ENCODE measurements at regions not wholly inside any gene's neighbourhood (a gene's known extent, or its start where the extent isn't known, plus 50 kb on each side); places are given as distances from the start of the nearest gene placed in this dataset.
"Not testable (repeated sequence)": the region's sequence is repeated elsewhere in the genome, so short reads cannot be mapped to it uniquely, and the experiment has no call there.

DNA sequence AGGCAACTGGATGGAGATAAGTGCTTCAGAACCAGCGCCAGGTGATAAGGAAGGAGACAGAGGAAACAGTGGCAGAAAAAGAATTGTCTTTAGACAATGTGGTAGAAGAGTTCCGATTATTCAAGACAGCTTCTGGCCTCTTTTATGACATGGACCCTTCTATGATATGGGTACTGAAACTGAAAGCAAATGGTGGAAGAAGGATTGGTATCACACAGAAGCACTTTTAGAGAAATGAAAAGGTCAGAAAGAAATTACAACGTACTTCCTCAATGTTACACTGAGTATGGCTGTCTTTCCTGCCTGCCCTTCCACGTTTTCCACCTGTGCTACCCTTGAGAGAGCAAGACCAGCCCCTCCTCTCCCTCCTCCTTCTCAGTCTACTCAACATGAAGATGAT lies 959.3 kb downstream of the DNAH5 start:
- CTCF ChIA-PET = no interaction called here
- no peaks in the 10 kb centered on the region for H3K4me1 Mint-ChIP-seq
- H3K4me3 Mint-ChIP-seq = no peak overlapping the region
- no peak for DNase-seq
- H3K27me3 Mint-ChIP-seq = no peaks in the 10 kb centered on the region
- H3K36me3 Mint-ChIP-seq = no peaks in the 10 kb centered on the region
- no peak overlapping the region for H3K27ac Mint-ChIP-seq
- H3K9me3 Mint-ChIP-seq = peaks cover 16% of the 10 kb centered on the region

DNA sequence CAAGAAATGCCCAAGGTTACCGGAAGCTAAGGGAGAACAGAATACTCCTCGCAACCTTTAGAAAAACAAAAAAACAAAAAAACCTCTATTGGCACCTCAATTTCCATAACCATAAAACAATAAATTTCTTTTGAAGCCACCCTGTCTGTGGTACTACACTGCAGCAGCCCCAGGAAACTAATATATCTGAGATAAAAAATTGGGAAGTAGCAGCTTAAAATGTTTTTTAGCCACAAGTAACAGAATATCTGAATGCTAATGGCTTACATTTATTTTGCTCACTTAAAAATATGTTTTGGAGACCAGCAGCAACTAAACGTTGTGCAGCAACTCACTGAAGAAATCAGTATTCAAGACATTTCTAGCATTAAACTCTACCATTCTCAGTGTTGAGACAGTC lies 969.6 kb downstream of the DNAH5 start:
- Mint-ChIP-seq H3K36me3 (no peaks in the 10 kb centered on the region), H3K27me3 (no peaks in the 10 kb centered on the region), H3K9me3 (peaks cover 8% of the 10 kb centered on the region), H3K4me3 (no peak overlapping the region), H3K4me1 (no peaks in the 10 kb centered on the region), H3K27ac (no peak overlapping the region)
- DNase-seq = no peak
- CTCF ChIA-PET = no interaction called here

DNA sequence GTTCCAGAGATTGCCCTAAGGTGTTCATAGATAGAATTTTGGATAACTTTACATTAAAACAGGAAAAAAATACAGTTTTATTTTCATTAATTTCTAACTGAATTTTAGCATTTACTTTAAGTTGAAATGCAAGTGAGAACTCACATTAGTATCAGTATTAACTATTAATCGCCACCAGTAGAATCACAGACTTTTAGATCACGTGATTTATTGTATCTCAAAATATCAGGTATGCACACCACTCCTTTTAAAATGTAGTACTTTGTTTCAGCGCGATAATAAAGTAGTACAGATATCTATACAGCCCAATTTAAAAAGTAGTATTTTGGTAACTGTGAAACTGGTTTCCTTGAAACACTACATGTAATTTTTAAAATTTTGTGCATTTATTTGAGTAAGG lies 978.7 kb downstream of the DNAH5 start:
- H3K27me3 Mint-ChIP-seq = no peaks in the 10 kb centered on the region
- DNase-seq = no peak
- H3K36me3 Mint-ChIP-seq = no peaks in the 10 kb centered on the region
- CTCF ChIA-PET = no interaction called here
- H3K27ac Mint-ChIP-seq = no peak overlapping the region
- no peak overlapping the region for H3K4me3 Mint-ChIP-seq
- H3K4me1 Mint-ChIP-seq = no peaks in the 10 kb centered on the region
- H3K9me3 Mint-ChIP-seq = peaks cover 15% of the 10 kb centered on the region

DNA sequence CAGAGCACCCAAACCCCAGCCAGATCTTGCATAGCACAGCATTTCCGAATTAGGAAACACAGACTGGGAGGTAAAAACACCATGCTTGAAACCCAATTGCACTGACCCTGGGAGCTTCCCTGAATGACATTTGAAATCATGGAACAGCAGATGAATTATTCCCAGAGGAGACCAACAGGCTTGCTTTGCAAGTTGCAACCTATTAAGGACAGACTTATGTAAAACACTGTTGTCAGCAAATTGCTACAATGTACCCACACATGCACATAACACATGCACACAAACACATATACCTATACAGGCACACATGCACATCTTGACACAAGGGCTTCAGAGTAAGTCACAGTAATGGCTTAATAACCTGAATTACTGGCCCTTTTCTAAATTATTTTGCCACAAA lies 984.8 kb downstream of the DNAH5 start:
- no peaks in the 10 kb centered on the region for H3K36me3 Mint-ChIP-seq
- H3K27me3 Mint-ChIP-seq = no peaks in the 10 kb centered on the region
- H3K4me1 Mint-ChIP-seq = no peaks in the 10 kb centered on the region
- CTCF ChIA-PET = no interaction called here
- no peak overlapping the region for H3K4me3 Mint-ChIP-seq
- no peaks in the 10 kb centered on the region for H3K9me3 Mint-ChIP-seq
- H3K27ac Mint-ChIP-seq = no peak overlapping the region
- DNase-seq = no peak

DNA sequence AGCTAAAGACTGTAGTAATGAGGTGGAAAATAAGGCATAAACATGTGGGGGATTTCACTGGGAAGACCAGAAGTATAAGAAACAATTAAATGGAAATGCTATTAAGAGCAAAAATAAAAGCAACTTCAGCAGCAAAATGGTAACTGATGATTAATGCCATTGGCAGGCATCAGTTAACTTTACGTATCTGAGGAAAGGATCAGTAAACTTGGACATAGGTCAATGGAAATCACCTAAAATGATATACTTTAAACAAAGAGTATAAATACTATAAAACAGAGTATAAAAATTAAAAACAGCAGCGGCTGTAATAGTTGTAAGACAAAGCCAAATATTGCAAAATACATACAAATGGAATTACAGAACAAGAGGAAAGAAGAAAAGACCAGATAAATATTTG lies 992.1 kb downstream of the DNAH5 start:
- DNase-seq = no peak
- Mint-ChIP-seq H3K27ac (no peak overlapping the region), H3K4me1 (no peaks in the 10 kb centered on the region), H3K36me3 (no peaks in the 10 kb centered on the region), H3K4me3 (no peak overlapping the region), H3K27me3 (no peaks in the 10 kb centered on the region), H3K9me3 (peaks cover 2% of the 10 kb centered on the region)
- CTCF ChIA-PET = no interaction called here

DNA sequence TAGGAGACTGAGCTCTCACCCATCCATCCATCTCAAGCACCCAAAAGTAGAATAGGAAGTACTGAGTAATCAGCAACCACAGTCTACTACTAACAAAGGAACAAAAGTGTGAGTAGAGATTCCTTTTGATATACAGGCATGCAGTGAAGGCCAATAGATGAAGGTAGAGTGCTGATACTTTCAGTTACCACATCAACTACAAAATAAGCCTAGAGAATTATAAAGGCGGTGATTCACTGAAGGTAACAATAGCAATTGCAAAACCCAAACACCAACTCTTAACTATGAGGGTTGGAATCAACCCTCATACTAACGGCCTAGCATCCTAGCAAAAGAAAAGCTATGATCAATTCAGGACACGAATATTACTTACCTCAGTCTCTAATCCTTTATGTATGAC lies 992.6 kb downstream of the DNAH5 start:
- Mint-ChIP-seq H3K27ac (no peak overlapping the region), H3K4me1 (no peaks in the 10 kb centered on the region), H3K4me3 (no peak overlapping the region), H3K36me3 (no peaks in the 10 kb centered on the region), H3K27me3 (no peaks in the 10 kb centered on the region), H3K9me3 (peaks cover 4% of the 10 kb centered on the region)
- DNase-seq = no peak
- CTCF ChIA-PET = no interaction called here

DNA sequence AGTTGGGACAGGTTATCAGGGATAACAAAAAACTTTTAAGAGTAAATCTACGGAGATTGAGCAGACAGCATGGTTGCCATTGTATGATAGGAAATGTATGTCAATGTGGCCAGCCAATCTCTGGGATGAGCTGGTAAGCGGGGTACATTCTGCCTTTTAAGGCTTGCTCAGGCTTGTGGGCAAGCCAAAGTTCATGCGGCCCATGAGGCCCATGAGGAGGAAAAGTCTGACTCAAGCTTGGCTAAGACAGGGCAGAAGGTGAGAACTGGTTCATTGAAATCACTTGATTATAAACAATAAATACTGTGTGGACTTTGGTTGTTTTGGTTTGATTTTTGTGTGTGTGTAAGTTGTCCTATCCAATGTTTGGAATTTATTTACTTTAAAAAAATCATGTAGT lies 997.1 kb downstream of the DNAH5 start:
- CTCF ChIA-PET = no interaction called here
- no peak for DNase-seq
- Mint-ChIP-seq H3K9me3 (peaks cover 7% of the 10 kb centered on the region), H3K36me3 (no peaks in the 10 kb centered on the region), H3K4me1 (no peaks in the 10 kb centered on the region), H3K27ac (no peak overlapping the region), H3K27me3 (no peaks in the 10 kb centered on the region), H3K4me3 (no peak overlapping the region)

DNA sequence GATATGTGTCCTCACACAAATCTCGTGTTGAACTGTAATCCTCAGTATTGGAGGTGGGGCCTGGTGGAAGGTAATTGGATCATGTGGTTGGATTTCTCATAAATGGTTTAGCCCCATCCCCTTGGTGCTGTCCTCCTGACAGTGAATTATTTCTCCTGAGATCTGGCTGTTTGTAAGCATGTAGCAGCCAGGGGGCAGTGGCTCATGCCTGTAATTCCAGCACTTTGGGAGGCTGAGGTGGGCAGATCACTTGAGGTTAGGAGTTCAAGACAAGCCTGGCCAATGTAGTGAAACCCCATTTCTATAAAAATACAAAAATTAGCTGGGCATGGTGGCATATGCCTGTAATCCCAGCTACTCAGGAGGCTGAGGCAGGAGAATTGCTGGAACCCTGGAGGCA lies 999.0 kb downstream of the DNAH5 start:
- H3K27me3 Mint-ChIP-seq, DNase-seq, CTCF ChIA-PET, H3K27ac Mint-ChIP-seq, H3K36me3 Mint-ChIP-seq, H3K9me3 Mint-ChIP-seq, H3K4me3 Mint-ChIP-seq, H3K4me1 Mint-ChIP-seq: not testable (repeated sequence)

DNA sequence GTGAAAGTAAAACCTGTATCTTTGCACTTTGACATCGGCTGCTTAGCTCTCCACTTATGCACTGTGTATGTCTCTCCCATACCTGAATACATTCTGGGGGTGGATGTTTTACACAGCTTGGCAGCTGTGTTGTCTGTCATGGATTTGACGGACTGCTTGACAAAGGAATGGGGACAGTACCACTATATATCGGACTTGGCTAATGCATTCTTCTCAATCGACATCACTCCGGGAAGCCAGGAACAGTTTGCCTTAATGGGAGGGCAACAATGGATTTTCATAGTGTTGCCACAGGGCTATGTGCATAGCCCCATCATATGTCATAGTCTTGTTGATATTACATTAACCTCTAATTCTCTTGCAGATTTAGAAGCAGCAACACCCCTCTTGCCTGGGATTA lies 1008.3 kb downstream of the DNAH5 start:
- H3K4me1 Mint-ChIP-seq = no peaks in the 10 kb centered on the region
- H3K27me3 Mint-ChIP-seq = no peaks in the 10 kb centered on the region
- DNase-seq = no peak
- H3K4me3 Mint-ChIP-seq = no peak overlapping the region
- peaks cover 6% of the 10 kb centered on the region for H3K9me3 Mint-ChIP-seq
- CTCF ChIA-PET = no interaction called here
- H3K27ac Mint-ChIP-seq = no peak overlapping the region
- H3K36me3 Mint-ChIP-seq = no peaks in the 10 kb centered on the region

DNA sequence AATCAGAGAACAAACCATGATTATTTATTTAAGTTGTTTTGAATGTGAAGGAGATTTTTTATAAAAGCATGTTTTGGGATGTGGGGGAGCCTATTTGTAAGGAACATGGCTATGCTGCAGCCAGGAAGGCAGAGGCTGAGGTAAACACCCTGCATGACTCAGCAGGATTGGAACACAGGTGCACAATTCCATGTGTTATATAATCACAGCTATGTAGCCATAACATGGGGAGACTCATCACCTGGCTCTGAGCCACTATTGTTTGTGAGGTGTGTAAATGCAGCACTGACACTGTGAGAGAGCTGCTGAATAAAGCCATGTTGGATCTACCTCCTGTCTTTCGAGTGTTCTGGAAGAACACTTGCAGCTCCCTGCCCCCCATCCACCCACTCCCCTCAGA lies 1009.8 kb downstream of the DNAH5 start:
- Mint-ChIP-seq H3K9me3 (peaks cover 4% of the 10 kb centered on the region), H3K36me3 (no peaks in the 10 kb centered on the region), H3K4me1 (no peaks in the 10 kb centered on the region), H3K27ac (no peak overlapping the region), H3K27me3 (no peaks in the 10 kb centered on the region), H3K4me3 (no peak overlapping the region)
- CTCF ChIA-PET = no interaction called here
- no peak for DNase-seq

DNA sequence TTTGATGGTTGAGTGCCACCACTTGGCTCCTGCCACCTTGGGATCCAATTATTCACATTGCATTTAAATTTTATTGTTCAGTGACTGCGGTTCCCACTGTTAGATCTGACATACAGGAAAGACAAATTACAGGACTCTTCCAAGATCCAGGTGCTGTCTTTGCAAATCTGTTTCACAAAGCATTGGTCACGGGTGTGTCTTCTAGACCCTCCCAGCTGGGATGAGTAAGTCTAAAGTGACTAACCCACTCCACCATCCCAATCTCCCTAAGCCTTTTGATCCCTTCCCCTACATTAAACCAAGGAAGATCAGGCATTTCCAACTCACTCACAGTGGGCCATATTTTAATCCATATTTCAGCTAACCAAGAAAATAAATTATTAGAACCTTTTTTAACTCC lies 1016.3 kb upstream of the CTNND2 start:
- Mint-ChIP-seq H3K27me3 (no peaks in the 10 kb centered on the region), H3K27ac (no peak overlapping the region), H3K4me1 (no peaks in the 10 kb centered on the region), H3K9me3 (peaks cover 16% of the 10 kb centered on the region), H3K36me3 (no peaks in the 10 kb centered on the region), H3K4me3 (no peak overlapping the region)
- no peak for DNase-seq
- CTCF ChIA-PET = no interaction called here

DNA sequence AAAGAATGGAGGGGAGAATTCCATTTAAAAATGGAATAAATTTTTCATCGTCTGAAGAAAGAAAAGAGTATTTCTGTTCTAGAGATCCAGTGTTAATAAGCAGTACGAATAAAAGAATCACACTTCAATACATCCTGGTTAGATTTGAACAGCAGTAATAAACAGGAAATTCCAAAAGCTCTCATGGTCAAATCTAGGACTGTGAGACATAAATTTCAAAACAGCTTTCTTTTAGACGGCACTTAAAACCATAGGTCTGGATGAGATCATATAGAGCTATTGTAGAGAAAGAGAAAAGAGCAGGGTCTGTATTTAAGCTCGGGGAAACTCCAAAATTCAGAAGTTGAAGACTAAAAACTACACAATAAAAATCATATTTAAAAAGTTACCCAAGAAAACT lies 1006.9 kb upstream of the CTNND2 start:
- no peaks in the 10 kb centered on the region for H3K27me3 Mint-ChIP-seq
- no peak overlapping the region for H3K27ac Mint-ChIP-seq
- no peaks in the 10 kb centered on the region for H3K4me1 Mint-ChIP-seq
- CTCF ChIA-PET = no interaction called here
- DNase-seq = no peak
- H3K9me3 Mint-ChIP-seq = peaks cover 4% of the 10 kb centered on the region
- H3K4me3 Mint-ChIP-seq = no peak overlapping the region
- no peaks in the 10 kb centered on the region for H3K36me3 Mint-ChIP-seq

DNA sequence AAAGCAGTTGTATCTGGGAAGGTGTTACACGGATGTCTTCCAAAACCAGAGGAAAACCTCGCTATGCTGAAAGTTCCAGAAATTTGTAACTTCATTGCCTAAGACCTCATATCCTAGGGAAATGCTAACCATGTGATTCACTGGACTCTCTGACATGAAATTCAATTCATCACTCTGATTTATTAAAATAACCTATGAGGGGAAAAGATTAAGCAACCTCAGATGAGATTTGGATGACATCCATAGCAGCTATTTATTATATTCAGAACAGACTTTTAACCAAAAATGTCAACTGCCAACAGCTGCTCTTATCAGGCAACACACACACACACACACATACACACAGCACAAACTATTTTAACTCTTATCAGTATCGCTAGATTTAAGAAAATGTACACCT lies 1006.4 kb upstream of the CTNND2 start:
- no peak overlapping the region for H3K4me3 Mint-ChIP-seq
- H3K36me3 Mint-ChIP-seq = no peaks in the 10 kb centered on the region
- H3K27ac Mint-ChIP-seq = no peak overlapping the region
- no peak for DNase-seq
- CTCF ChIA-PET = no interaction called here
- no peaks in the 10 kb centered on the region for H3K27me3 Mint-ChIP-seq
- peaks cover 2% of the 10 kb centered on the region for H3K9me3 Mint-ChIP-seq
- no peaks in the 10 kb centered on the region for H3K4me1 Mint-ChIP-seq

DNA sequence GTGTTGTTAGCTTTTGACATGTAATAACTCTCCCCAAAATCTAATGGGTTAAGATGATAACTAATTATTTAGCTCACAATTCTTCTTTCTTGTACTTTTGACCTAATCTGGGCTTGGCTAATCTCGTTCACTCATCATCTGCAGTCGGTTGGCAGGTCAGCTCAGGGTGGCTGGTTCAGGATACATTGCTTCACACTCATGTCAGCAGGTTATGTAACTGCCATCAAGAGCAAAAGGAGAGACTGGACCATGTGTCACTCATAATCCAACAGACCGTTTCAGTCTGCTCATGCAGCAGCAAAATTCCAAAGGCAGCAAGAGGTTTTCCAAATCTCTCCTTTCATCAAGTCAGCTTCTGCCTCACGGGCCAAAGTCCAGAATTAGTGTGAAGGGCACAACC lies 998.4 kb upstream of the CTNND2 start:
- H3K27ac Mint-ChIP-seq = no peak overlapping the region
- H3K27me3 Mint-ChIP-seq = no peaks in the 10 kb centered on the region
- CTCF ChIA-PET = no interaction called here
- H3K9me3 Mint-ChIP-seq = peaks cover 5% of the 10 kb centered on the region
- no peak overlapping the region for H3K4me3 Mint-ChIP-seq
- H3K4me1 Mint-ChIP-seq = no peaks in the 10 kb centered on the region
- no peaks in the 10 kb centered on the region for H3K36me3 Mint-ChIP-seq
- no peak for DNase-seq

DNA sequence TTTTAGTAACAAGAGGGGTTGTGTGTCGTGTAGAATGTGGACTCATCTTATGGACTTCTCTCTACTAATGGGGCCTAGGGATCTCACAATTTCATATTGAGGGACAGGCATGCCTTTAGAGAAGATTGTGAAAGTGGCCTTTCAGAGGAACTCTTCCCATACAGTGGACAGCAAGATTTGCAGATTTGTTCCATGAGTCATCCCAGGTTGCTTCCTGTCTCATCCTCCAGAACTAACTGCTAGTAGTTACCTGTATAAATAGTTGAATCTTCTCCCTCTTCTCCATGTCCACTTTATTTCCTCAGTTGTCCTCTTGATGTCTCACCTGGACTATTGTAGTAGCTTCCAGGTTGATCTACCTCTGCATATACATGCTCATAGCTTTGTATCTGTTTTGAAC lies 997.5 kb upstream of the CTNND2 start:
- no peak for DNase-seq
- CTCF ChIA-PET = no interaction called here
- Mint-ChIP-seq H3K27me3 (no peaks in the 10 kb centered on the region), H3K4me1 (no peaks in the 10 kb centered on the region), H3K9me3 (peaks cover 5% of the 10 kb centered on the region), H3K4me3 (no peak overlapping the region), H3K27ac (no peak overlapping the region), H3K36me3 (no peaks in the 10 kb centered on the region)

DNA sequence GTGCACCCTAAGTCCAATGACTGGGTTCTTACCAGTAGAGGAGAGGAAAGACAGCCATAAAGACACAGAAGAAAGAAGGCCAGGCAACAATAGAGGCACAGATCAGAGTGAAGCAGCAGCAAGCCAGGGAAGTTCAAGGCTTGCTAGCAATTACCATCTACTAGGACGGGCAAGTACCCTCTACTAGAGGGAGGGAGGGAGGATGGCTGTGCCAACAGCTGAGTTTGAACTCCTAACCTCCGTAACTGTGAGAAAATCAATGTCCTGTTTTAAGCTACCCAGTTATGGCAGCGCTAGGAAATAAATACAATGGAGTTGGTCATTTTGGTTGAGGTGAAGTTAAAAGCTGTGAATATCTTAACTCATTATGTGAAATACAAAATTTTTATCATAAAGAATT lies 991.8 kb upstream of the CTNND2 start:
- H3K4me1 Mint-ChIP-seq = no peaks in the 10 kb centered on the region
- no peaks in the 10 kb centered on the region for H3K36me3 Mint-ChIP-seq
- CTCF ChIA-PET = no interaction called here

More for the DNA sequence above, 991.8 kb upstream of the CTNND2 start:
- Mint-ChIP-seq H3K27ac (no peak overlapping the region), H3K4me3 (no peak overlapping the region), H3K27me3 (no peaks in the 10 kb centered on the region), H3K9me3 (peaks cover 8% of the 10 kb centered on the region)
- DNase-seq = no peak
